ENCODE measurements at regions not wholly inside any gene's neighbourhood (a gene's known extent, or its start where the extent isn't known, plus 50 kb on each side); places are given as distances from the start of the nearest gene placed in this dataset.
"Not testable (repeated sequence)": the region's sequence is repeated elsewhere in the genome, so short reads cannot be mapped to it uniquely, and the experiment has no call there.

GRCh38 chr2:107475859-107476258 lies 350.8 kb upstream of the RGPD4 start:
- peak; percentile 10 for DNase-seq

GRCh38 chr2:107502539-107502938 lies 324.2 kb upstream of the RGPD4 start:
- no peak for DNase-seq

DNA sequence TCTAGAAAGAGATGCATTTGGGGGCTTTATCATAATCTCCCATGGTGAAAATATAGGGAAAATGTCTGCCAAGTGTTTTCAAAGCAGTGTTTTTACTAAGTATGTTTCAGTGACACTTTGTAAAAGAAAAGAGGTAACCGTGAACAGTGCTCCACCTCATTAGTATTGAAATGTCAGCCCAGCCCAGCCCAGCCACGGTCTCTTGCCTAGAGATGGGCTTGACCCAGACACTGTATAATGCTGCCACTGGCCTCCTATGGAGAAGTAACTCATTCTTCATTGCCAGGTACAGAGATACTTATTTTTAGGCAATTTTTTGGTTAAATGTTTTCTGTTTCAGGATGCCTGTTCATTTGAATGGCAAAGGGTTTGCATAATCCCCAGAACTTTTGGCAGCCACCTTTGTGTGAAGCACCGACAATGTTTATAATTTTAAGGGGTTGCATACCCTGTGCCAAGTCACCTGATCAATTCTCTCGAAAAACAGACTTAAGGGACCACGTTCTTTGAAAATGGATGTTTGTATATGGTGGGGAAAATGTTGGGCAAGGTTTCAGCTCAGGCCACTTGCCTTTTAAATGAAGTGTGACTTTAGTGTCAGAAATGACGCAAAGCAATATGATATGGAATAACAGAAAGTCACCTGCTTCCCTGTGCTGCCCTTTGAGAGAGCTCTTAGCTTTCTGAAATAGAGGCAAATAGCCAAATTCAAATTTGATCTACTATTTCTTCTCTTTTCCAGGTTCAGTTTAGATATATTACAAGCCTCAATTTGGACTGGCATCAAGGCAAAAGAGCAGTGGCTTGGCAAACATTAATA lies 314.5 kb upstream of the RGPD4 start:
- no peak for DNase-seq

GRCh38 chr2:107525406-107525805 lies 301.3 kb upstream of the RGPD4 start:
- no peak for DNase-seq

DNA sequence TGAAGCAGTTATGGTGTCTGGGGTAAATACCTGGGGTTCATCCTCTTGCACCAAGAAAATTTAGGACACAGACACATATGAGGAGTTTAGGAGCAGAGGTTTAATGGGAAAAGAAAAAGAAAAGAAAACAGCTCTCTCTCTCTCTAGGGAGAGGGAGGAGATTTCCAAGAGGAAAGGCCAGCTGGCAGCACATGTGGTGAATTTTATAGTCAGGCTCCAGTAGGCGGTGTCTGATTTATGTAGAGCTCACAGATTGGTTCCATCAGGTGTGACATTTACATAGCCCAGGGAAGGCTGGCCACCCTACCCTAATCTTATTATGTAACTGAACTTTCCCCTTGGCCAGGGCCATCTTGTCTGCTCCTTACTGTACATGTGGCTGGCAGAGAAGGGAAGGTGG lies 297.5 kb upstream of the RGPD4 start:
- peak; percentile 99 for DNase-seq

DNA sequence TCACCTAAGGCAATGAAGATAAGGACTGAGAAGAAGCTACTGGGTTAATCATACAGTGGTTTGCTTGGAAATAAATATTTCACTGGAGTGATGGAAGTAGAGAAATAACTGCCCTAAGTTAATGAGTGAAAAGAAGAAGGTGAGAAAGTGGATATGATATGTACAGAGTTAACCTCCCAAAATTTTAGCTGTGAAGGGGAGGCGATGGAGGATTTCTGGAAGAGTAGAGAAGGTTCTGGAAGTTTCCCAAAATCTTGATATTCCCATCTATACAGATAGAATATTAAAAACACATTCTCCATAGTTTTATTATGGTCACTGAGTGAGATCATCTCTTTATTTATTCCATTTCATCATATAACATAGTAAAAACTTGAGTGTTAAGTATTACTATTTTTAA lies 296.6 kb upstream of the RGPD4 start:
- peak; percentile 40 for DNase-seq

DNA sequence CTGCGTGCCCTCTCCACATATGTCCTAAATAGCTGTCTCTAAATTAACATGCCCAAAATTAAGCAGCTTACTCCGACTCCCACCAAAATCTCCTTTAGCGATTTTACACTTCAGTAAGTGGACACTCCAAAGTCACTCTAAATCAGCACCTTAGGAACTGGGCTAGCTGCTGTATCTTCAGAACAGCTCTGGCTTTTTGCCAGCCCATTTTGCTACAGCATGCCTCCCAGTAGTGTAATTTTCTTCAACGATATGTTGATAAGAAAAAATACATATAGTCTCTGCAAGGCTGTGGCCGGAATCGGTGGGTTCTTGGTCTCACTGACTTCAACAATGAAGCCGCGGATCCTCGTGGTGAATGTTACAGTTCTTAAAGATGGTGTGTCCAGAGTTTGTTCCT lies 291.8 kb upstream of the RGPD4 start:
- no peak for DNase-seq

- not testable (repeated sequence) for DNase-seq
These were observed 290.6 kb upstream of the RGPD4 start for GRCh38 chr2:107535905-107536689.

DNA sequence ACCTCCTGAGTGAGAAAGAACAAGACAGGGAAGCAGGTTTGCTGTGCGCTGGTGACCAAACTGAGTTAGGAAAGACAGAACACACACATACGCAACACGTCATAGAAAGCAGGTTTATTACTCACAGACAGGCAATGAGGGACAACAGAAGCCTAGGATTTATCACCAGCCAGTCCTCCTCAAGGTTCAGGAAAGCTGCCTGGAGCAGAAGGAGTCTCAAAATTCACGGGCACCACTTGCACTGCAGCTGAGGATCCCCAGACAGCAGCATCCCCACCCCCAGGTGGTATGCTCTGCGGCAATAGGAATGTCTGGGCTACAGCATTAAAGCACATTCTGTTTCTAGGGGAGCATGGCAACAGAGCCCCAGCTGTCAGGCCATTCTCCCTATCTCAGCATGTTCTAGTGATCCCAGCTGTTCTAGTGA lies 284.4 kb upstream of the RGPD4 start:
- peak; percentile 58 for DNase-seq

DNA sequence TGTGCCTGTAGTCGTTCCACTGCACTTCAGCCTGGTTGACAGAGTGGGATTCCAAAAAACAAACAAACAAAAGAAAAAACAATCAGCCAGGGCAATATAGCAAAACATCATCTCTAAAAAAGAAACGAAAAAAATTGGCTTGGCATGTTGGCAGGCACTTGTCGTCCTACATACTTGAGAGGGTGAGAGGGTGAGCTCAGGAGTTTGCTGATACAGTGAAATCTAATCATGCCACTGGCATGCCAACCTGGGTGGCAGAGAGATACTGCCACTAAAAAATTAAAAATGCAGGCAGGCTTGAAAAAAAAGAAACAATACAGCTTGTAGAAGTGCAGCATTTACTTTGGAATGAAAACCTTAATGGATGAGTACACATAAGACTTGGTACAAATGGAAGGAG lies 282.9 kb upstream of the RGPD4 start:
- DNase-seq: no peak

DNA sequence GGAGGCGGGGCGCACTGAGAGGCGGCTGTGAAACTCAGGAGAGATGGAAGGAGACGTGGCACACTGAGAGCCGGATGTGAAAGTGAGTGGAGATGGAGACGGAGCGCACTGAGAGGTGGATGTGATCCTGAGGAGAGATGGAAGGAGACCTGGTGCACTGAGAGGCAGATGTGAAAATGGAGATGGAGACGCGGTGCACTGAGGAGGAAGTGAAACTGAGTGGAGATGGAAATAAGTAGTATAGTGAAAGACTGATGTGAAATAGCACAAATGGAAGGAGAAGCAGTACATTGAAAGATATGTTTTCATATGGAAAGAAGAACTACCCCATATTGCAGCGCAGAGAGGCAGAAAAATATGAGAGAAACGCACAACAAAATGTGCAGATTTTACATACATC lies 281.6 kb upstream of the RGPD4 start:
- DNase-seq: no peak

DNA sequence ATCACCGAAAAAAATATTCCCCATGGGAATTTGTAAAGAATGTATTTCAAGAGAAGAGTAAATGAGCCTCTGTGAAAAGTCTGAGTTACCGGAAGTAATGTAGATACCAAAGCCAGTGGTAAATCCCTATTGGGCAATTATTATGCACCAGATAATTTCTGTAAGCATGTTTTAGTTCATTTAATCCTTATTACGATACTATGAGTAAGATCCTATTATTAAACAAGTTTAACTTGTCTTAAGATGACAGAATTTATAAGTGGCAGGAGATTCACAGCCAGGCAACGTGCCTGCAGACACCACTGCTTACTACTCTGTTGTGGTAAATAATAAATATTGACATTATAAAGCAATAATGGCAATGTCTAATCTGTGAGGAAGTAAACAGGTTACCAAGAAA lies 280.8 kb upstream of the RGPD4 start:
- no peak for DNase-seq

DNA sequence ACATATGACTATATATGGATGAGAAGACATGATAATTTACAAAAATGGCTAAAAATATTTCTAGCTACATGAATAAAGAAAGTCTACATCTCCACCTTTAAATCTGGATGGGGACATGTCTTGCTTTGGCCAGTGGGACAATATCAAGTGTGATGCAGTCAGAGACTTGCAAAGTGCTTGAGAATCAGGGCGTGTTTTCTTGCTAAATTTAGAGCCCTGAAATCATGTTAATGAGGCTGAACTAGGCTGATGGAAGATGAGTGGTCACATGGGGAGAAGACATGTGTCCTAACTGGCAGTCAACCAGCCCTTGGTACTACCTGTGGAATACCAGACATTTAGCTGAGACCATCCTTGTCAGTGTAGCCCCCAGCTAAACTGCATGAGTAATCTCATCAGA lies 278.5 kb upstream of the RGPD4 start:
- no peak for DNase-seq

DNA sequence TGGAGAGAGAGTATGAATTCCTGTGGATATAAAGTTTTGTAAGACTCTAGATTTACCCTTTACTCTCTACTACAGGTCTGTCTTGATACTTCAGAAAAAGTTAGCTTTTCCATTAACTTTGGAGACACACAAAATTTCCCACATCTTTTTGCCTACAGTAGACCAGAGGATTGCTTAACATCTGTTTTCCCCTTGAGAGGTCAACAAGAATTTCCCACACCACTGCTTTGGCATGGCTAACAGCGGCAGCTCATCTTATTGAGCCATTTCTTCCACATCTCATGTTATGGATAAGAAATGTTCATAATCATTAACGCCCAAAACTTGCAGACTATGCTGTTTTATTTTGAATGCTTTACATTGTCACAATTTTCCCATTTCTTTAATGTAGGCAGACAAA lies 273.6 kb upstream of the RGPD4 start:
- DNase-seq: no peak

DNA sequence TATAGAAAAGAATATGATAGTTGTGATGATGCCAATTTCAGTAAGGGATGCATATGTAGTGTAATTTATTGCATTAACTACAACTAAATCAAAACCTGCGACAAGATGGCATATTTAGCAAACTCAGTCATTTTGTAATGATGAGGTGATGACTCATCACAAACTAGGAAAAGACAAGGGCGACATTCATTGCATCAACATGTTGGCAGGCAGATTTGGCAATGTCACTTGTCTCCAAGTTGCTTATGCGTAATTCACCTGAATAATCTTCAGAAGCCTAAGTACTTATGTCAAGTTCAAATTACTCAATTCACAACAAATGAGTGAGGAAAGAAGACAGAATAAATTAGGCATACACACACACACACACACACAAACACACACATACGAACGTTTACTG lies 273.2 kb upstream of the RGPD4 start:
- DNase-seq: no peak

DNA sequence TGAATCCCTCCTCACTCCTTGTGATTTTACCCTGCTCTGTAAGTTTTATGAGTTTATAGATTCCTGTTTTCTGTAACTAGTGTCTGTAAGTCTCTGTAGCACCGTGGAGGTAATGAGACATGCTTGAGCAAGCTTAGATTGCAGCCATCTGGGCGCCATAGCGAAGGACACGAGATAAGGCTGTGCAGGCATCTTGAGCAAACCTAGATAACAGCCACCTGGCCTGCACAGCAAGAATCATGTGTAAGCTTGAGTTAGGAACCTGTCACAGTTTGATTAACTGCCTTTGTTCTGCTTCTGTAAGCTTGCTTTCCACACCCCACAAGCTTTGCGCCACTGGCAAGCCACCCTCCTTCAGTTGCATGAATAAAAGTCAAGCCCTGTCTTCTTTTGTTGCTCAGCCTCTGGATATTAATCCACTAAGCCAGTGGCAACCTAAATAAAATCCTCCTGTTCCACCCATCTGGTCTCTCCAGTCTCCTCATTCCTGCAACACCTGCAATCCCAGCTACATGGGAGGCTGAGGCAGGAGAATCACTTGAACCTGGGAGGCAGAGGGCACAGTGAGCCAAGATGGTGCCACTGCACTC lies 270.6 kb upstream of the RGPD4 start:
- DNase-seq: no peak

- no peak for DNase-seq
These were observed 268.4 kb upstream of the RGPD4 start for GRCh38 chr2:107558295-107558694.

- no peak for DNase-seq
These were observed 257.2 kb upstream of the RGPD4 start for GRCh38 chr2:107569496-107569895.

DNA sequence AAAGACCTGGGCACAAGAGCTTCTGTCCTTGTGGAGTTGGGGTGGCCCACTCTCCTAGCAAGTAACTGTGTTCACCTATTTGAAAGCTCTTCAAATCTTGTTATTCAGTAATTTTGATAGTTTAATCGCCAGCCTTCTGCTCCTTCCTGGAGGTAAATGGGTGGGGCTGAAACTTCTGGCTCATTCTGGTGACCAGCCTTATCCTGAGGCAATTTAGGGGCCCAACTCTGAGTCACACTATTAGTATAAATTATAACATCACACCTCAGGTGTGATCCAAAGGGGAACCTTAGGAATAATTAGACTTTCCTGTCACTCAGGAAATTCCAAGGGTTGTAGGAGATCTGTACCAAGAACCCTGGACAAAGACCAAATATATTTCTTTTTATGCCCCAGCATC lies 255.8 kb upstream of the RGPD4 start:
- peak; percentile 58 for DNase-seq

GRCh38 chr2:107572890-107573289 lies 253.8 kb upstream of the RGPD4 start:
- DNase-seq: peak; percentile 55

DNA sequence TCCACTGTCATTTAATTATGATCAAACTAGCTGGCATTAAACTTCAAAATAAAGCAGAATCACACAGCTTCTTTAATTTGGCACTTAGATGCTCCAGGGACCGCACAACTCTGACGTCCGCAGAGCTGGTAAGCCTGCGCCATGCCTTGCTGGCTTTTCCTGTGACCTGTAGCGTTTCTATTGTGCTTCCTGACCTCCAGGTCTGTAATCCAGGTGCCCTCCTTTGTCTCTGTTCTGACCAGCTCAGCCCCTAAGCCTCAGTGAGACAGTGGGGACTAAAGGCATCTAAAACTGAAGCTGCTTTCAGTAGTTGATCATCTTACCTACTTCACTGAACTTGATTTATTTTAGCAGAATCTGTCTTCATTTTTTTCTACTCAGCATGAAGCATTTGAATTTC lies 249.7 kb upstream of the RGPD4 start:
- no peak for DNase-seq

DNA sequence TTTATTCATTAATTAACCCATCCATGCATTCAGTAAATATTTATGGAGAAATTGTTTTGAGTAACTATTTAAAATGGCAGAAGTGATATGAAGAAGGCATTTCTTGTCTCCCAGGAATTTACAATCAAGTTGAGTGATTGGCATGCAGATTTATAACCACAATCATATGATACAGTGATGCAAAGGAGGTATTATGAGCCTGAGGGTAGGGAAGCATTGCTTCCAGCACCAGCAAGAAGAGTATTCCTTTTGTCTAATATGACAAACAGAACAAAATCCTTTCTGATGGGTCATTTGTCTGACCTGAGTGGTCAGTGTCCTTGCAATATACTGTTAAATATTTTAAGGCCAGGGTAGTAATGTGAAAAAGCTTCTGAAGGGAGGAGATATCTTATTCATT lies 244.2 kb upstream of the RGPD4 start:
- DNase-seq: no peak

GRCh38 chr2:107584577-107584976 lies 242.1 kb upstream of the RGPD4 start:
- no peak for DNase-seq

DNA sequence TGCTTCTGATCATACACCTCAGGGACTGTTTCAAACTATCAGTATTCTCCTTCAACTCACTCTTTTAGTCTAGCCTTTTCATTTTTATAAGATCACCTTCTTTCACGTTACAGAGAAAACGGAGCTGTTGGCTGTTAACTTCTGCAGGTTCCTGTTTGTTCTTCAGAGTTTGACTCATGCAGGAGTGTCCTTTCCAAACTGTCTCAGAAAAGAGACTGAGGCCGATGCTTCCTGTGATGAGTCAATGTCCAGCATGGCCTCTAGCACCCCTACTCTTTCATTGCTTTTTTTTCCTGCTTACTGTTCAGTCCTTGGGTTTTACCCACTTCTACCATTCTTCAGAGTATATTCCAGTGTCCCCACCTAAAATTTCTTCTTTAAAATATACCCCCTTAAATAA lies 240.8 kb upstream of the RGPD4 start:
- no peak for DNase-seq

All from NCI-H82 (cell line).